Ovary (tissue), 3 donors: ENCODE measurements at regions not wholly inside any gene's neighbourhood (a gene's known extent, or its start where the extent isn't known, plus 50 kb on each side); places are given as distances from the start of the nearest gene placed in this dataset.

Experiments
- CTCF ChIP-seq, 3 donors: fragments of 450-650 bp in 2 of 3; fragments of 200-600 bp in 1 of 3; IDR thresholded peaks; one replicate each; pipeline versions ENCODE4 v1.5.1 to v1.8.0; 2016 to 2022; ENCODE audit warnings: antibody characterized with exemption in 3 of 3, mild to moderate bottlenecking in 1 of 3
- POLR2A ChIP-seq: fragments of 450-650 bp; IDR thresholded peaks from one replicate; pipeline ENCODE4 v1.6.1; 2017; ENCODE audit warnings: antibody characterized with exemption, mild to moderate bottlenecking, moderate library complexity
- donor health status: DM: no; HTN: no; CAD: no.

DNA sequence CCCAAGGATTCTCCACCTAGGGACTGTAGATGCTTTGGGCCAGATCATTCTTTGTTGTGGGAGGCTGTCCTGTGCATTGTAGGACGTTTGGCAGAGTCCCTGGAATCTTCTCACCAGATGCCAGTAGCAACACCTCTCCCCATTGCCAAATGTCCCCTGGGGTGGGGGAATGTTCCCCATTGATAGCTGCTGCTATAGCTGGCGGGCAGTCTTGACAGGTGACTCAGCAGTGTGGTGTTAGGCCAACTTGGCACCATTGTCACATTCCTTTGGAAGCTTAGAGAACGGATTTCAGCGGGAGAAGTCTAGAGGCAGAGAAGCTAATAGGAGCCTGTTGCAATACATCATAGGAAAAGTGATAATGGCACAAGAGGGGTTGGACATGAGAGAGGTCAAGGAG is 495.7 kb upstream of the SMIM21 start:
- TF ChIP-seq CTCF (IDR thresholded peaks at IDR 0.05) = no peak
- TF ChIP-seq POLR2A = no peak
